Right renal pelvis (tissue), 4 donors: ENCODE measurements at regions not wholly inside any gene's neighbourhood (a gene's known extent, or its start where the extent isn't known, plus 50 kb on each side); places are given as distances from the start of the nearest gene placed in this dataset.
A peak's percentile ranks its signal among the peaks of the same experiment; 100 is the strongest.
"Not testable (repeated sequence)": the region's sequence is repeated elsewhere in the genome, so short reads cannot be mapped to it uniquely, and the experiment has no call there.

Experiments used
- DNase-seq, 4 donors: peaks; one replicate each; pipeline ENCODE4 v3.0.0-alpha.2; 2013; ENCODE audit warnings: low read depth in 4 of 4, low spot score in 3 of 4, missing footprints in 1 of 4

DNA sequence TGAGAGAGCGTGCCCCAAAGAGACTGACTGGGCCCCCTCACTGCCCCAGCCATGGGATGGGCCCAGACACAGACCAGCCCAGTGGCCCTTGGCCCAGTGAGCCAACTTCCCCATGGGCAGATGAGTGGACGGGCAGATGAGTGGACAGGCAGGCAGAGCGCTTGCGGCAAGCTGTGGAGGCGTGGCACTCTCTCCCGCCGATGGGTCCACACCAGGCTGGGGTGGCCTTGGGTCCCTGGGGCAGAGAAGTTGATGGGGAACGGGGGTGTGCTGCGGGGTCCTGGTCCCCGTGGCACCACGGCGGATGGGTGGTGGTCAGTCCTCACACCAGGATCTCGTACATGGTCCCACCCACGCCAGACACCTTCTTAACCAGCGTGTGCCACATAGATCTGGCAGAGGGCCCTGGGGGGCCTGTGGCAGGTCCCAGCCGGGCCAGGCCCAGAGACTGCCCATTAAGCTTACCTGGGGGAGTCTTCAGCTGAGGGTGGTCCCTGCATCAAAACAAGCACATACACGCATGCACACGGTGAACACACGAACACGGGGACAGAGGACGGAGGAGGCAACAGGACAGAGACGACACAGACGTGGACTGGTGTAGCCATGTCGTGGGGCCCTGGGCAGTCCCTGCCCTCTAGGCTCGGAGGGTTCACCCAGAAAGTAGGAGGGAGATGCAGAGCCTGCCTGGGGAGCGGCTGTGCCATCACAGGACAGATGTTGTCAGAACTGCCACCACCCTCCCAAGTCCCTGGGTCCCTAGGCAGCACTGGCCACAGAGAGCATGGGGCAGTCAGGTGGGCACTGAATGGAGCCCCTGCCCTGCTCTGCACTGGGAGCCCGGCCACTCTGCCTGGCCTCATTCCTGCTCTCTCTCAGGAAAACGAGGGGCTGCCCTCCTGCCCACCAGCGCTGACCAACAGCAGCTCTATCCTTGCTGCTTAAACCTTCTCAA is 182.2 kb downstream of the IGLL1 start:
- no peak for DNase-seq

DNA sequence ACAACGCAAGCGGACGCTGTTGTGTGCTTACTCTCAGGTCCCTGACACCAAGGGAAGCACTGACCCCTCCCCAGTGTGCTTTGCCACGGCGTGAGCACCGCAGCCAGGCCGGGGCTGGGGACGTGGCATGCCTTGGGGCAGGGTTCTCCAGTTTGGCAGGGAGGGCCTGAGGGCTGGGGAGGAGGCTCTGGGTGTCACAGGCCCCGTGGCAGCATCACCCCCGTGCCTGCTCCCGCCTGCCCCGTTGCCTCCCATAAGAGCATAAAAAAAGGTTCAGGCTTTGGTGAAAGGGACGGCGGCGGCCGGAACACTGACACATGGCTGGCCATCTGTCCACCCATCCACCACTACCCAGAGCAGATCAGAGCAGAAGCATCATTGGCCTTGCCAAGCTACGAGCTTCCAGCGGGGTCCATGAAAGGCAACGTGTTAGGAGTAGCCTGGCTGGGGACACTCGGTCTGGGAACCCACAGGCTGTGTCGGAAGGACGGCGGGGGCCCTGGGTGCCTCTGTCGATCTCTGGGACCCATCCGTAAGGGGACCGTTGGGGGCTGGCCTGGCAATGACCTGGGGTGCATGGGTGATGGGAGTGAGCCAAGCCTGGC is 183.0 kb downstream of the IGLL1 start:
- no peak for DNase-seq

DNA sequence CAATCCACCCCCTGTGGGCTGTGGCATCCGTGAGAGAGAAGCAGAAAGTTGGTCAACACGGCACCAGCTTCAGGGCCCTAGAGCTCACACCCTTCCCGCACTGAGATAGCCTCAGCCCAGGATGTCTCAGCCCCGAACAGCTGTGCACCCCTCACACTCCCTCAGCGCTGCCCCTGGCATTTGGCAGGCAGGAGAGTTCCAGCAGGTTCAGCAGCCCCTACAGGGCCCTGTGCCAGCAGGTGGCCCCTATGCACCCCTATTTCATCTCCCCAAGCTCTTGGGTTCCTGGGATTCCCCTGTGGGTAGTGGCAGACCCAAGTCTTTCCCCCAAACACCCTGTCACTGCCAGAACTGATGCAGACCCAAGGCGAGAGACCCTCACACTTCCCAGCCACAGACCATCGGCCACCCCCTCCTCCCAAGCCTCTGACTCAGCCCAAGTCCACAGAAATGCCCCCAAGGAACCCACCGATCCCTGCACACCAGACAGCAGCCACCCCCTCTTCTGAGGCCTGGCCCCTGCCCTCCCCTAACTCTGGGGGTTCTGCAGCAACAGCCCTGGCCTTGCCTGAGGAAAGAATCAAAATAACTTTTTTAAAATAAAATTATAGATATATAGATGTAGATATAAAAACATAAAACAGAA is 183.6 kb downstream of the IGLL1 start:
- no peak for DNase-seq

DNA sequence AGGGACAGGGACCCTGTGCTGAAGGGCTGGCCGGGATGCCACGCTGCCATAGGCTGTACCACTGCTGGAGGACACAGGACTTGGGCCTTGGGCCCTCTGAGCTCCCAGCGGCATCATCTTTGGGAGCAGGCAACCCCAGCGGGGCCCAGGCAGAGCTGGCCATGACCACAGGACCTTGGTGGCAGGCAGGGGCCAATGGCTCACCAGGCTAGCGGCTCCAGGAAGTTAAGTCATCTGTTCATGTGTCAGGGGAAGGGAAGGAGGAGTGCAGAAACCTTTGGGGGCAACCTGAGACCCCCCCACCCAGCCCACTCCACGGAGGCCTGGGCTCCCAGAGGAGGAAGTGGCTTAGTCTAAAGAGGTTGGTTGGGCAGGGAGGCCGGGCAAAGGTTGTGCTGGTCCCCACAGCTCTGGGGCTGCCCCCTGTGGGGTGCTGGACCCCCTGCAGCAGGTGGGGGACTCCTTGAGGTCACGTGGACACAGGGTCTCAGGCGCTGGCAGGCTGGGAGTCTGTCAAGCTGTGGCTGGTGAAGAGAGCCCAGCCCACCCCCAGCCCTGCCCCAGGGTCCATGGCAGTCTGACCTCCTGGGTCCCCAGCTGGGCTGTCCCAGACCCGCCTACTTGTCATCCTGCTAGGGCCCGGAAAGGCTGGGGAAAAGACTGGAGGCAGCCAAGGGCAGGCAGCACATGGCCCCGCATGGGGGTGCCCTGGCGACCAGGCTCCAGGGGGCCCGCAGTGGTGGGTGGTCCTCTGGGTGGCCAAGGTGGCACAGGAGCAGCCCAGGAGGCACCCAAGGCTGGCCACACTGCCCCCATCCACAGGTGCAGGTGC is 184.3 kb downstream of the IGLL1 start:
- no peak for DNase-seq

DNA sequence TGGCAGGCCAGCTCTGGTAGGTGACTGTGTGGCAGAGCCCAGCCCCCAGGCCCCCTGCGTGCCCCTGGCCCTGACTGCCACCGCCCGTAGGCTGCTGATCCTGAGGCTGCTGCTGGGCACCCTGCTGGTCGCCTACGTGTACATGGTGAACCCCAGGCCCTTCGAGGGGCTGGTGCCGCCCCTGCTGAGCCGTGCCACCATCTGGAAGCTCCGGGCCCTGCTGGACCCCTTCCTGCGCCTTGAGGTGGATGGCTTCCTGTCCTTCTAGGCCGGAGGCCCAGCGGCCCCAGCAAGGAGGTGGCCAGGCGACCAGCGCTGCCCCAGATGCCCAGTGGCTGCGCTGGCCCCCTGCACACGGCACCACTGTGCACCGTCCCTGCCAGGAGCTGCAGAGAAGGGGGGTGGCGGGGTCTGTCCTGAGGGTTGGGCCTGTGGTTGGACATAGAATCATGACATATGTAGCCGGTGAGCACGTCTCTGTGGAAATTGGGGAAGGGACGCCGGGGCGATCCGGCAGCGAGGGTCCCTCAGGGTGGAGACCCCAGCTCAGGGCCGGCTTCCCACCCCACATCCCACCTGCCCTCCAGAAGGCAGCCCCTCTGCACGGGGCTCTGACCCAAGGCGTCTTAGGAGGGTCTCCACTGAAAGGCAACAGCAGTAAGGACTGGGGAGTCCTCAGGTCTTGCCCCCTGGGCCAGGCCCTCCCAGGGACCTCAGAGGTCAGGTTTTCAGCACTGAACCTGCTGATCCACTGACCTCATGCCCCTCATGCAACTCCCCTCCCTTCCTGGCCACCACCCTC is 185.4 kb downstream of the IGLL1 start:
- DNase-seq: no peak

DNA sequence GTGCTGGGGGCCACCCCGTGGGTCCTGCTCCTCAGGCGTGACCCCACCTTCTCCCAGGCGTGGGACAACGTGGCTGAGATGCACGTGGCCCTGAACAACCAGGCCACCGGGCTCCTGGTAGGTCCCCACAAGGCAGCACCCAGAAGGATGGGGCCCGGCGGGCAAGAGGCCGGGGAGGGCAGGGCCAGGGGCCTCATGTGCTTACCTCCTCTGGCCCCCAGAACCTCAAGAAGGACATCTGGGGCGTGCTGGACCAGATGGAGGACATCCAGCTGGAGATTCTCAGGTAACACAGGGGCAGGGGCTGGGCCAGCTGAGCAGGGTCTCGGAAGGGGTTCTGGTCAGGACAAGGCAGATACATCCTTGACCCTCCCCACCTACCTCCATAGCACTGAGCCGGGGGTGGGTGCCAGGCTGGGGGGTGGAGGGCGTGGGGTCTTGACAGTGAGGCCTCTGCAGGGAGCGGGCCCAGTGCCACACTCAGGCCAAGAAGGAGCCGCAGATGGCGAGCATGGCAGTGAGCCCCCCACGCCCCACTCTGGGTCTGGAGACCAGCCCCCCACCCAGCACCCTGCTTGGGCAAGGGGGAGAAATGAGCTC is 186.3 kb downstream of the IGLL1 start:
- DNase-seq: no peak

DNA sequence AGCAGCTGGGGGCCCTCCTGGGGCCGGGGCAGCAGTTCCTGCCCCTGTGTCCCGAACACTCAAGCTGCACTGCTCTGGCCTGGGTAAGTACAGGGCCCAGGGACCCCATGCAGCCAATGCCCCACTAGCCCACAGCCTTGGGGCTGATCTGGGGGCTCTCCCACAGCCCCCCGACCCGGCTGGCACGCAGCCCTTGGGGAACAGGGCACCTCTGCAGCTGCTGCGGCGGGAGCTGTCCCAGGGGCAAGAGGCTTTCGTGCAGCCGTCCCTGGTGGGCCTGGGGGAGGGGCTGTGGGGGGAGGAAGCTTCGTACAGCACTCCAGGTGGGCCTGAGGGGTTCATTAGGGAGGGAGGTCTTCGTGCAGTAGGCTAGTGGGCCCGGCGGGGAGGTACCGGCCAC is 186.9 kb downstream of the IGLL1 start:
- not testable (repeated sequence) for DNase-seq

DNA sequence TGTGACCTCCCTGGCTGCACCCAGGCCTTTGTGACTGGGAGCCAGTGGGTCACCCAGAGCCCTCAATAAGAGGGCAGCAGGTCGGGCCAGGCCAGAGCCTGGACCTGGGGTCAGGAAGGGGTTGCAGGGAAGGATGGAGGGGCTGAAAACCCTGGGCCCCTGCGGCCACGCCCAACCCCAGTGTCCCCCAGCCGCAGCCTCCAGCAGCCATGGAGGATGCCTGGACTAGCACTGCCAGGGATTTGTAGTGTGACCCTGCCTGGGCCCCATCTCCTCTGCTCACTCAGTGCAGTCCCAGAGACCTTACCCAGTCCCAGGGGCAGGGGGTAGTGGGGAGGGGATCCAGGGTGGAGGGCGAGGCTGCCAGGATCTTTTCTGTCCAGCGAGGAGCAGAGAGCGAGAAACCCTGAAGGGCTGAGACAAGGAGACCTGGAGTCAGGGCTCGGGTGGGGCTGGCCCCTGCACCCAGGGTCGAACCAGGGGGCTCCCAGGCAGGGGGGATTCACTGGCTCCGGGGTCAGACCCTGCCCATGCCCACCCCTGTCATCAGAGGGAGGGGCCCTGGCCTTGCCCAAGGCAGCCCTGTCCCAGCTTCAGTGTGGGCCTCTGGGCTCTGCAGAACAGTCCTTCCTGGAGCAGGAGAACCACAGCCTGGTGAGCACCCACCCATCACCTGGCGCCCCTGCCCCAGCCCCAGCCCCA is 187.5 kb downstream of the IGLL1 start:
- DNase-seq: no peak

DNA sequence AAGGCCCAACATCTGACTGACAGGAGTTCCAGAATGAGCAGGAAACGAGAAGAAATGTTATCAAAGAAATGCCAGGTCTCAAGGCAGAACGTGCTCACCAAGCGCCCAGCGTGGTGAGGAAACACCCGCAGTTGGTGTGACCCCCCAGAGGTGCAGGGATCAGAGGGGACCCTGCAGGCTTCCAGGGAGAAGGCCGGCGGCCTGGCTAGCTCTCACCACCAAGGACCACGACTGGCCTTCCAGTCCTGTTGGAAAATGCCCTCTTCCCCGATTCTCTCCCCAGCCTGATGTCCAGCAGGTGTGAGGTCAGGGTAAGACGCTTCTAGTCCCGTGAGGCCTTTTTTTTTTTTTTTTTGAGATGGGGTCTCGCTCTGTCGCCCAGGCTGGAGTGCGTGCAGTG is 189.1 kb downstream of the IGLL1 start:
- no peak for DNase-seq

DNA sequence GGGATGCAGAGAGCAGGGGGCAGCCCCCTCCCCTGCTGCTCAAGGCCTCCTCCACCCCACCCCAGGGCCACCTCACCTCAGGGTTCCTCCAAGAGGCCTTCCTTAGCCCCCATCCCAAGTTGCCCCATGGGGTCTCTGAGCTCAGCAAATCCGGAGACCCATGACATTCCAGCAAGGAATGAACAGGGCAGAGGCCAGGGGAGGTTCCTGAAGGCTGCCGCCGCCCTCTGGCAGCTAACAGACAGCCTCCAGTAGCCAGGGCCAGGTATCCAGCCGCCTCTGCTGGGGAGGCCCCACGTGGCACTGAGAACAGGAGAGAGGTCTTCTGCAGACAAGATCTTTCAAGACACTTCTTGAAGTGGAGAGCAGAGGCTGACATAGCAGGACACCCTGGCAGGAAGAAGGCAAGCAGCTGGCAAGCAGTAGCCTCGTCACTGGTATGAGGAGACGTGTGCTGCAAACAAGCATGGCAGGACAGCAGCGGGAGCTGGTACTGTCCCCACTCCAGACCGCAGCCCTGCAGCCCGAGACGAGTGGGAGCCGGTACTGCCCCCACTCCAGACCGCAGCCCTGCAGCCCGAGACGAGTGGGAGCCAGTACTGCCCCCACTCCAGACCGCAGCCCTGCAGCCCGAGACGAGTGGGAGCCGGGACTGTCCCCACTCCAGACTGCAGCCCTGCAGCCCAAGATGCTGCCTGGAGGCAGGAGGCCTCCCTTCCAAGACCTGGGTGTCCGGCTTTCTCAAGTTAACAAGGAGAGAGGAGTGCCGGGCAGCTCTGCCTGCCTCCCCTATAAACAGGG is 190.6 kb downstream of the IGLL1 start:
- no peak for DNase-seq

DNA sequence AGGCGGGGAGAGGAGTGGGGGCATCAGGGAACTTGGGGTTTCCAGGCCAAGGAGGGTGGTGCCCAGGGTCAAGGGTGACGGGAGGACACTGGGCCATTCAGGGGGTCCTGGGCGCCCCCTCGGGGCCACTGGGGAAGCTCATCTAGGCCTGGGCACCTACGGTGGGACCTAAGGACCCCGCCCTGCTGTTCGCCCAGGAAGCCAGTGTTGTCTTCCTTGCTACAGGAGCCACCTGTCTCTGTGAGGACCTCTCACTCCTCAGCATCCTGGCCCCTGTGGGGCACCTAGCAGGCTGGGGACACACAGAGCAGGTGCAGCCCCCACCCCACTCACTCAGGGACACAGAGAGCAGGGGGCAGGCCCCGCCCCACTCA is 191.6 kb downstream of the IGLL1 start:
- DNase-seq: no peak

DNA sequence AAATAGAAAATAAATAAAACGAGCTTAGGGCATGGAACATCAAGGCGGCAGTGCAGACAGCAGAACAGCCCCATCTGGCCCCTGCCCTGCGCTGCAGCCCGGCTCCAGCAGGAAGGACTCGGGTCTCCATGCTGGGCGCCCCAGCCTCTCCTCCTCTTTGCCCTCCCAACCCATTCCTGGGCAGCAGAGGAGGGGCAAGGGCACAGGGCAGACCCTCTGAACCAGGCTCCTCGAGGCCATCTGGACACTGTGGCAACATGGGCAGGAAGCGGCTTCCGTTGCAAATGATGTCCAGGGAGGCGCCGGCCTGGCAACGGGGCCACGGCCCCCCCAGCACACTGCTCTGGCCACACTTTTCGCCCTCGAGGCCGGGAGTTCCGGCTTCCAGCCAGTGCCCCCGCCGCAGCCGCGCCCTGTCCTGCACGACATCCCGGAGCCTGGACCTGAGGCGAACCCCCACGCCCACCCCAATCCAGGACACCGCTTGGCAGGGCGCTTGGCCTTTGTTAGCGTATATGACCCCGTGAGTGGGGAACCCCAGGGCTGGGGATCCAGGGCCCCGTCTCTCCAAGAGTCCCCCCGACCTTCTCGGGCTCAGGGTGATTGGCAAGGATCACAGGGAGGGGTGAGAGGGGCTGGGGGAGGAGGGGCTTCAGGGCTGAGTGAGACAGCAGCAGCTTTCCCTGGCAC is 192.1 kb downstream of the IGLL1 start:
- no peak for DNase-seq

DNA sequence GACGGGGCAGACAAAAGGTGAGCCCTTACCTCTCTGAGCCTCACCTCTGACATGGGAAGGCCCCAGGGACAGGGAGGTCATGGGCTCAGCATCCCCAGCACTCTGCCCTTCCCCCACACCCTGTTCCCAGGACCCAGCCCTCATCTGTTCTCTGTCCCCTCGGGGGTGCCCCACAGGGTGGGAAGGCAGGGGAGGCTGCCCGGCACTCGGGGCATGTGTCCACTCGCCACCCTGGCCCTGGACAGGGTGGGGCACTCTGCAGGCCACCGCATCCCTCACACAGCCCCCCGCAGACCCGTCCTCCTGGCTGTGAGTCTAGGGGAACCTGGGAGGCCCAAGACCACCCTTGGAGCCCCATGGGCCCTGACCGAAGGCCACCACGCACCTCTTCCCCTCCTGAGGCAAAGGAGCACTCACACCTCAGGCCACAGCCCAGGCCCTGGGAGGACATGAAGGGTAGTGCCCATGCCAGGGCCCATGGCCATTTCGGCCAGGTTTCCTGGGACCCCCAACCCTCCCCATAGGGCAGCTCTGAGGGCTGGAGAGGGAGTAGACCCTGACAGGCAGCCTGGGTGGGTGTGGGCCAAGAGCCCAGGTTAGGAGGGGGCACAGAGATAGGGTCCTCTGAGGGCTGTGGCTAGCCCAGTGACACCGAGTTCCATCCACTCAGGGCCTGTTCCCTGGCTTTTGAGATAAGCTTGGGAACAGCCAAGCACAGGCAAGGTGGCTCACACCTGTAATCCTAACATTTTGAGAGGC is 193.1 kb downstream of the IGLL1 start:
- DNase-seq: no peak

DNA sequence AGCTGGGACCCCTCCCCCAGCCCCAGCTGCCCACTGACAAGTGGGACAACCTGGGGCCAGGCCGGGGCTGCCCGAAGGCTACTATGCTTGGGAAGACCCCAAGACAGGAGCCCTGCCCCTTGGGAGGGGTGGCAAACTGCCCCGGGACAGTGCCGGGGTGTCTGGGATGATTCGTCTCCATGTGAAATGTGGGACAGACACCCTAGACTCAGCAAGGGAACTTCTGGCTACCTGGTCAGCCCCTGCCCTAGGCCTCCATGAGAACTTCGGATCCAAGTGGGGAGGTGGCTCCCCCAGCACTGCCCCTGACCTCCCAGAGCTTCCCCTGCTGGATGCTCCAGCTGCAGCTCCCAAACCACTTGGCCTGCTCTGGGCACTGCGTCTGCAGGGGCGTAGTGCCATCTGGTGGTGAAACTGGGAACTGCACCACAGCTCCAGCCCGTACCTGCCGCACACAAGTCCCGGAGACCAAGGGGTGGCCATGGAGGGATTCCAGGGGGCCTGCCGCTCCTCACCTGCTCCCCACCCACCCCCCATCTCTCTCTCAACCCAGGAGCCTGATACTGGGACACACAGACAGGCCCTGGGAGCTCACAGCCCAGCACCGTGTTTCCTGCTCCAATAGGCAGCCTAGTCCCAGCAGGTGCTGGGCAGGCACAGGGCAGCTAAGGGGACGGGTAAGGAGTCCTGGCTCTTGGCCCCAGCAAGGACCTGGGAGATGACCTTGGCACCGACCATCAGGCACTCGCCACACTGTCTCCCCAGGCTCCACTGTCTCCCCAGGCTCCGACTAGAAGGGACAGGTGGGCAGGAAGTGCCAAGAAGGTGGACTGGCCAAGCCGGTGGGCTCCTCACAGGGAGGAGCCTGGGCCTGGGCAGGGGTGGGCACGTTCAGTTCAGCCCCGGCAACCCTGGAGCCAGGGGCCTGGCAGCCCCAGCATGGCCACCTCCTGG is 194.1 kb downstream of the IGLL1 start:
- DNase-seq: peak in 3 of 4 donors; percentile 57 to 78 (median 61)

DNA sequence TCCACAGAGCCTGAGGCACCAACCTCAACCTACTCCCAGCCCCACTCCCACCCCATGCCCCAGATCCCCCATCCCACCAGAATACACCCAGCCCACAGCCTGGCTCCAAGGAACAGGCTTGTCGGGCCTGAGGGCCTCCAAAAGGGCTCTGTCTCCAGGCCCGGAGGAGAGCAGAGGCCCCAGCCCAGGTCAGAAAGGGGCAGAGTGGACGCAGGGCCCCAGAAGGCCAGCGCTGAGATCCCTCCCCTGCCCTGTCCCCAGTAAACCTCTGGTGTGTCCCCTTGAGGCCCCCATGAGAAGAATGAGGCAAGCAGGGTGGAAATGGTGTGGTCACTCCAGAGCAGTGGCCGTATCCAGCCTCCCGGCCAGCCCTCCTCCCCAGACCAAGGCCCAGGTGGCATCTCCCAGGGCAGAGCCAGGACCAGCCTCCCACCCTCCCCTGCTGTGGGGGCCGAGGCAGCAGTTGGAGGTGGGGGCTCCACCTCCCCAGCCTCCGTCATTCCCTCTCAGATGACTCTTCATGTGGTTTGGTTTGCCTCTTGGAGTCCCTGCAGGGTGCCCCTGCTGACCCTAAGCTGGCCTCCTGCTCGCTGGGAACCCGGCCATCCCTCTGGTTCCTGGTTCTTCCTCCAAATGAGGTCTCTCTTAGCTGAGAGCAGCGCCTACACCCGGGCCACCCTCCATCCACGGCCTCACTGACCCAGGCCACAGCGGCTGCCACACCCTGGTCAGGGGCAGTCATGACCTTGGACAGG is 195.0 kb downstream of the IGLL1 start:
- no peak for DNase-seq
